NCI-H2227 treated with DMSO at 0.1 percent for 48 hours (cell line): ENCODE measurements at regions not wholly inside any gene's neighbourhood (a gene's known extent, or its start where the extent isn't known, plus 50 kb on each side); places are given as distances from the start of the nearest gene placed in this dataset.
"Not testable (repeated sequence)": the region's sequence is repeated elsewhere in the genome, so short reads cannot be mapped to it uniquely, and the experiment has no call there.

ENCODE experiments used
- DNase-seq: peaks from one replicate; lab custom pipeline; 2025; lab: John Stamatoyannopoulos, UW

- DNase-seq: peak; percentile 24
These were observed 195.2 kb upstream of the STK26 start for GRCh38 chrX:131827935-131828334.

GRCh38 chrX:131828482-131828881 is 194.6 kb upstream of the STK26 start:
- DNase-seq: no peak

GRCh38 chrX:131830400-131831184 is 192.5 kb upstream of the STK26 start:
- peak; percentile 90 for DNase-seq

- DNase-seq: no peak
These were observed 191.9 kb upstream of the STK26 start for GRCh38 chrX:131831185-131831520.

- no peak for DNase-seq
These were observed 186.9 kb upstream of the STK26 start for GRCh38 chrX:131836161-131836560.

- no peak for DNase-seq
These were observed 185.8 kb upstream of the STK26 start for GRCh38 chrX:131837325-131837724.

GRCh38 chrX:131840799-131841495 is 182.2 kb upstream of the STK26 start:
- no peak for DNase-seq

- DNase-seq: peak; percentile 45
These were observed 181.3 kb upstream of the STK26 start for GRCh38 chrX:131841496-131842437.

- DNase-seq: no peak
These were observed 179.1 kb upstream of the STK26 start for GRCh38 chrX:131843987-131844386.

GRCh38 chrX:131845201-131845600 is 177.9 kb upstream of the STK26 start:
- no peak for DNase-seq

GRCh38 chrX:131845771-131846170 is 177.3 kb upstream of the STK26 start:
- DNase-seq: no peak

GRCh38 chrX:131850964-131851363 is 172.1 kb upstream of the STK26 start:
- not testable (repeated sequence) for DNase-seq

GRCh38 chrX:131853440-131853839 is 169.7 kb upstream of the STK26 start:
- DNase-seq: no peak

GRCh38 chrX:131854581-131854980 is 168.5 kb upstream of the STK26 start:
- no peak for DNase-seq

GRCh38 chrX:131861088-131861787 is 161.9 kb upstream of the STK26 start:
- DNase-seq: no peak

- no peak for DNase-seq
These were observed 160.8 kb upstream of the STK26 start for GRCh38 chrX:131862321-131862720.

- DNase-seq: no peak
These were observed 153.9 kb upstream of the STK26 start for GRCh38 chrX:131869182-131869581.

- no peak for DNase-seq
These were observed 148.8 kb upstream of the STK26 start for GRCh38 chrX:131874300-131874699.

GRCh38 chrX:131875827-131876226 is 147.3 kb upstream of the STK26 start:
- DNase-seq: not testable (repeated sequence)

GRCh38 chrX:131881194-131881593 is 141.9 kb upstream of the STK26 start:
- no peak for DNase-seq

GRCh38 chrX:131885042-131885441 is 138.1 kb upstream of the STK26 start:
- DNase-seq: not testable (repeated sequence)

GRCh38 chrX:131893857-131894256 is 129.2 kb upstream of the STK26 start:
- DNase-seq: not testable (repeated sequence)
